GM18517 (cell line): ENCODE measurements at regions not wholly inside any gene's neighbourhood (a gene's known extent, or its start where the extent isn't known, plus 50 kb on each side); places are given as distances from the start of the nearest gene placed in this dataset.

Experiments
- ATAC-seq: cut with Tn5 transposase; IDR thresholded peaks from one replicate; pipeline ENCODE4 v1.9.1; 2021; ENCODE audit warnings: mild to moderate bottlenecking, moderate library complexity; ENCODE audit not compliant: unreplicated experiment

DNA sequence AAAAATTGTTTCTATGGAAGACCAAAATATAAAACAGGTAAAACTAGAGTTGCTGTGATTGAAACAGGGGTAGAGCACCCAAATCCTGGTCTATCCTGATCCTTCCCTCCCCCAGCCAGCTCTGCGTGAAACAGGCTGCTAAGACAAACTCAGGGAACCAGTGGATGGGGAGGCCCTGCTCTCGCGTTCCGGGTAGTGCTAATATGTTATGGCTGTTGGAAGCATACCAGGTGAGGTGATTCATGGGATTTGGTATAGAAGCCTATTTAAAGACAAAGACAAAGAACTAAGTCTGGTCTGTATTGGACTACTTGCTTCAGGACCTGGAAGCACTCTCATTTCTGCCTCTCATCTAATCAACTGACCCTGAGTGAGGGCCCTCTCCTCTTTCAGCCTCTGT, 63.0 kb upstream of the CCBE1 start:
- ATAC-seq: no peak

DNA sequence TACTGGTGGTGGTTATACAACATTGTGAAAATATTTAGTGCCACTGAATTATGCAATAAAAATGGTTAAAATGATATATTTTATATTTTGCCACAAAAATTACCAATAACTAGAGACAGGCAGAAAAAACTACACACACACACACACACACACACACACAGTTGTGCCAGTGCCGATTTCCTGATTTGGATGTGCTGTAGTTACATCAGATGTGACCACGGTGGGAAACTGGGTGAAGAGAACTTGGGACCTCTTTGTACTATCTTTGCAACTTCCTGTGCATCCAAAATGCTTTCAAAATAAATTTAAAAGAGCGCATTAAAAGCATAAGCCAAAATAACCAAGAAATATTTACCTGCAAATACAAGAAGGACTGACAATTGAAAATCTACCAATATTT, 61.6 kb upstream of the CCBE1 start:
- no peak for ATAC-seq

DNA sequence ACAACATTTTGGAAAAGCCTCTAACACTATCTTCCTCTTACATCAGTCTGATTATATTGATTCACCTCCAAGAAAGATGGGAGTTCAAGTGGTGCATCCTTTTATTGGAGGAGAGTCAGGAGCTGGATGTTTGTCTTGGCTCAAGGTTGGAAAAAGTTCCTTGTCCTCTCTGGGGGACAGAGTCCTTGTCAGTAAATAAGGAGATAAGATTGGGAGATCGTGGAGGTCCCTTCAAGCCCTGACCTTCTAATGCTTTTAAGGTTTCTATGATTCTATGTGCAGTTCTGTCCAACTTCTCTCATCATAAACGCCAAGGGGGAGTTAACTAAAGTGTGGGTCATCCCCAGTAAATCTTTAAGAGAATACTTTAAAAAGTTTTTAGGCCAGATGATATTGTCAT, 60.9 kb upstream of the CCBE1 start:
- no peak for ATAC-seq

DNA sequence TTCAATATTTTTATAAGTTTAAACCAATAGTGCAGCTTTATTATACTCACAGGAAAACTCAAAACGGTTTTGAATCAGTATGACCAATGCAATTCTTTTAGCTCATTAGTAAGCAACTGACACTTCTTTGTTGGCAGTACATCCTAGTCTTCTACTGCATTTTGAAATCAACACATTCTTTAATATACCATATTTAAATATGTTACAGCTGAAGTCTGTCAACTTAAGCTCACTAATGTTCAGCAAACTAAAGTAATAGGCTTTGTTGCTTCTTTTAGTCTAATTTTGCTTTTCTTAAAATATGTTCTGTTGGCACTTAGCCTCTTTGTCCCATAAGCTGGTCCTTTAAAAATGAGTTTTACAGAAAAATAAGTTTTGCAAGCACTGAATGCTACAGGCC, 55.4 kb upstream of the CCBE1 start:
- no peak for ATAC-seq

DNA sequence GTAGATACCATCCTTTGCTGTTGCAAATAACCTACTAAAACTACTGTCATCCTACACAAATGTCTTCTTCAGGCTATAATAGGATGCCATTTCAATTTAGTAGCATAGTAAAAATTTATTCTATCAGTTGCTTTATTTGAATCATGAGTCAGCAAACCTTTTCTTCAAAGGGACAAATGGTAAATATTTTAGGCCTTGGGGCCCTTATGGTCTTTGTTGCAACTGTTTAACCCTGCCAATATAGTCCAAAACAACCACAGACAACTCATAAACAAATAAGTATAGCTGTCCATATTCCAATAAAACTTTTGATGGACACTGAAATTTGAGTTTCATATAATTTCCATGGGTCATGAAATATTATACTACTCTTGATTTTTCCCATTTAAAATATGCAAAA, 54.0 kb upstream of the CCBE1 start:
- ATAC-seq: no peak

DNA sequence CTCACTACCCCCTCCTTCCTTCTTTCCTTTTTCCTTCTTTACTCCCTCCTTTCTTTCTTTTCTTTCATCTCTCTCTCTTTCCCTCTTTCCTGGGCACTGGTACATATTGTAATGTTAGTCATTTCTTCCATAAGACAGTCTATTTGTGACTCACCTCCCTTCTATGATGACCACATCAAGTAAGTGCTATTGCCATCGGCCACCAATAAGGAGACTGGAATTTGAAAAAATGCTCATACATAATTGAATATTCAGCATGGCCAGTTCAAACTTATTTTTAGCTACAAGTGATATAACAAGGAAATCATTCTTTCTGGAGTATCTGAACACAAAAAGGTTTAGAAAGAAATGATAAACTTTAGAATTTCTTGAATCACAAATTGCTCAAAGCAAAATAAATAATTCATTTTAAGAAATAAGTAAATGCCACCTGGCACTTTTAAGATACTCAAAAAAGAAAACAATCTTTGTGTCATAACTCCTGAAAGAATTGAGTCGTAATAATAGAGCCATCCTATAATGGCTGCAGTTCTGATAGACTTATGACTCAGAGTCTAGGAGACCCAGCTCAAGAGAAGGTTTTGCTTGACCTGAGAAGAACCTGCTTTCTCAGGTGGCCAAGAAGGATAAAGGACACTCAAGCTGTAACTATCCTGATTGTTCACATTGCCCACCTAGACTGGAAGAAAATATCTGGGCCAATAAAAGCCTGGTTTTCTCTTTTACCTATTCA, 51.6 kb upstream of the CCBE1 start:
- ATAC-seq: no peak
